MM.1S (cell line): ENCODE measurements at regions not wholly inside any gene's neighbourhood (a gene's known extent, or its start where the extent isn't known, plus 50 kb on each side); places are given as distances from the start of the nearest gene placed in this dataset.

ENCODE experiments used
- DNase-seq: peaks from one replicate; pipeline ENCODE4 v3.0.0-alpha.2; 2015
- H2AFZ ChIP-seq: fragments of 300-600 bp; sonication (generic); 2 replicates; pipeline ENCODE4 v1.6.0; 2016; ENCODE audit warnings: antibody characterized with exemption, low read length
- H3F3A ChIP-seq: fragments of 300-600 bp; sonication (generic); 2 replicates; pipeline ENCODE4 v1.6.1; 2016; ENCODE audit warnings: mild to moderate bottlenecking, antibody characterized with exemption, low read length, moderate library complexity, mixed read lengths; ENCODE audit not compliant: insufficient read depth
- H3K27ac ChIP-seq: fragments of 300-600 bp; sonication (generic); 2 replicates; pipeline ENCODE4 v1.5.1; 2016; ENCODE audit warnings: mild to moderate bottlenecking, low read length
- H3K27me3 ChIP-seq: fragments of 300-600 bp; sonication (generic); replicated peaks from 2 replicates; pipeline ENCODE4 v1.6.0; 2016; ENCODE audit warnings: low read length; ENCODE audit not compliant: insufficient read depth
- H3K36me3 ChIP-seq: fragments of 300-600 bp; sonication (generic); replicated peaks from 2 replicates; pipeline ENCODE4 v1.6.1; 2016; ENCODE audit warnings: mild to moderate bottlenecking, low read length, mixed read lengths; ENCODE audit not compliant: insufficient read depth
- H3K4me1 ChIP-seq: fragments of 300-600 bp; sonication (generic); 2 replicates; pipeline ENCODE4 v1.6.1; 2016; ENCODE audit warnings: low read length, mixed read lengths
- H3K4me2 ChIP-seq: fragments of 300-600 bp; sonication (generic); 2 replicates; pipeline ENCODE4 v1.6.0; 2016; ENCODE audit warnings: low read depth, low read length
- H3K4me3 ChIP-seq: fragments of 300-600 bp; sonication (generic); 2 replicates; pipeline ENCODE4 v1.5.1; 2016; ENCODE audit warnings: low read length, mixed read lengths
- H3K79me2 ChIP-seq: fragments of 300-600 bp; sonication (generic); 2 replicates; pipeline ENCODE4 v1.6.1; 2016; ENCODE audit warnings: mixed run types, low read length, mixed read lengths
- H3K9ac ChIP-seq: fragments of 300-600 bp; sonication (generic); 2 replicates; pipeline ENCODE4 v1.6.1; 2016; ENCODE audit warnings: low read length, mixed read lengths
- H3K9me2 ChIP-seq: fragments of 300-600 bp; sonication (generic); replicated peaks from 2 replicates; pipeline ENCODE4 v1.6.1; 2016; ENCODE audit warnings: mild to moderate bottlenecking, low read length, mixed read lengths; ENCODE audit not compliant: insufficient read depth
- H3K9me3 ChIP-seq: fragments of 300-600 bp; sonication (generic); replicated peaks from 2 replicates; pipeline ENCODE4 v1.6.1; 2016; ENCODE audit warnings: mild to moderate bottlenecking, low read length, mixed read lengths; ENCODE audit not compliant: insufficient read depth
- H4K20me1 ChIP-seq: fragments of 300-600 bp; sonication (generic); 2 replicates; pipeline ENCODE4 v1.6.1; 2016; ENCODE audit warnings: mild to moderate bottlenecking, low read length, moderate library complexity, mixed read lengths; ENCODE audit not compliant: insufficient read depth
- CTCF ChIP-seq: fragments of 300-600 bp; sonication (generic); IDR thresholded peaks from 2 replicates; pipeline ENCODE4 v1.5.1; 2016; ENCODE audit warnings: antibody characterized with exemption, low read length, mixed read lengths
- EZH2 ChIP-seq: fragments of 300-600 bp; sonication (generic); optimal IDR thresholded peaks from 2 replicates; pipeline ENCODE3; 2017; ENCODE audit warnings: low read depth, mild to moderate bottlenecking, antibody characterized with exemption, low read length, mixed read lengths
- EZH2phosphoT487 ChIP-seq: fragments of 300-600 bp; sonication (generic); IDR thresholded peaks from 2 replicates; pipeline ENCODE4 v1.6.1; 2018; ENCODE audit warnings: antibody characterized with exemption, low read length

- no peaks in the 10 kb centered on the region for H3K27me3 ChIP-seq
These were observed 126.9 kb downstream of the KCNS3 start for GRCh38 chr2:18005411-18005810.

GRCh38 chr2:18001671-18002070, 123.2 kb downstream of the KCNS3 start:
- H3K36me3 ChIP-seq: no peaks in the 10 kb centered on the region
- no peak overlapping the region for H2AFZ ChIP-seq
- no peaks in the 10 kb centered on the region for H3K79me2 ChIP-seq
- no peaks in the 10 kb centered on the region for H3K27me3 ChIP-seq
- H3K9me3 ChIP-seq: no peaks in the 10 kb centered on the region
- no peak for DNase-seq
- H4K20me1 ChIP-seq: no peaks in the 10 kb centered on the region
- no peak overlapping the region for H3K27ac ChIP-seq
- H3K4me2 ChIP-seq: no peak overlapping the region
- H3K4me1 ChIP-seq: no peaks in the 10 kb centered on the region
- H3F3A ChIP-seq: no peaks in the 10 kb centered on the region
- no peak overlapping the region for H3K4me3 ChIP-seq
- H3K9me2 ChIP-seq: no peaks in the 10 kb centered on the region
- TF ChIP-seq CTCF (peak; percentile 20; the same call in 1 of the 2 replicates), EZH2 (no peak)
- H3K9ac ChIP-seq: no peak overlapping the region

More at GRCh38 chr2:18005411-18005810, 126.9 kb downstream of the KCNS3 start:
- Histone ChIP-seq H3K9me3 (no peaks in the 10 kb centered on the region), H3K9me2 (no peaks in the 10 kb centered on the region), H3K9ac (no peak overlapping the region), H3K27ac (no peak overlapping the region), H3K4me2 (no peak overlapping the region), H3F3A (no peaks in the 10 kb centered on the region), H3K4me1 (no peaks in the 10 kb centered on the region), H3K4me3 (no peak overlapping the region), H3K79me2 (no peaks in the 10 kb centered on the region), H2AFZ (no peak overlapping the region), H4K20me1 (no peaks in the 10 kb centered on the region), H3K36me3 (no peaks in the 10 kb centered on the region)
- TF ChIP-seq EZH2: no peak
- TF ChIP-seq EZH2phosphoT487: no peak
- no peak for TF ChIP-seq CTCF
- DNase-seq: no peak

GRCh38 chr2:17996978-17997377, 118.5 kb downstream of the KCNS3 start:
- H3K9me3 ChIP-seq: no peaks in the 10 kb centered on the region
- no peak overlapping the region for H3K4me2 ChIP-seq
- no peak overlapping the region for H3K4me3 ChIP-seq
- H3K27ac ChIP-seq: no peak overlapping the region
- no peaks in the 10 kb centered on the region for H4K20me1 ChIP-seq
- no peaks in the 10 kb centered on the region for H3K79me2 ChIP-seq
- H2AFZ ChIP-seq: no peak overlapping the region
- no peak overlapping the region for H3K9ac ChIP-seq
- TF ChIP-seq EZH2 (no peak), CTCF (no peak)
- DNase-seq: no peak
- H3F3A ChIP-seq: no peaks in the 10 kb centered on the region
- no peaks in the 10 kb centered on the region for H3K4me1 ChIP-seq
- H3K36me3 ChIP-seq: no peaks in the 10 kb centered on the region
- no peaks in the 10 kb centered on the region for H3K9me2 ChIP-seq
- no peaks in the 10 kb centered on the region for H3K27me3 ChIP-seq
